HFFc6 (cell line): ENCODE measurements at regions not wholly inside any gene's neighbourhood (a gene's known extent, or its start where the extent isn't known, plus 50 kb on each side); places are given as distances from the start of the nearest gene placed in this dataset.

ENCODE experiments used
- DNase-seq: peaks from one replicate; pipeline ENCODE4 v3.0.0-alpha.2; 2018
- H3K27ac Mint-ChIP-seq: 2 replicates; pipeline ENCODE4 v1.8.0; 2020; ENCODE audit warnings: mild to moderate bottlenecking, mixed read lengths
- H3K27me3 Mint-ChIP-seq: 2 replicates; pipeline ENCODE4 v1.8.0; 2021; ENCODE audit warnings: mild to moderate bottlenecking, moderate library complexity, mixed read lengths; ENCODE audit not compliant: insufficient read depth
- H3K36me3 Mint-ChIP-seq: 2 replicates; pipeline ENCODE4 v1.8.0; 2021; ENCODE audit warnings: low read depth, mixed read lengths
- H3K4me1 Mint-ChIP-seq: 2 replicates; pipeline ENCODE4 v1.8.0; 2020; ENCODE audit warnings: low read depth, mixed read lengths
- H3K4me3 Mint-ChIP-seq: 2 replicates; pipeline ENCODE4 v1.8.0; 2020; ENCODE audit warnings: mild to moderate bottlenecking, moderate library complexity, mixed read lengths
- H3K9me3 Mint-ChIP-seq: 2 replicates; pipeline ENCODE4 v1.8.0; 2020; ENCODE audit warnings: mild to moderate bottlenecking, mixed read lengths
- TF ChIP-seq, protein P1 (sequence below): fragments of 200-600 bp; sonication (generic); IDR thresholded peaks from 2 replicates; pipeline ENCODE4 v1.5.0; 2021; ENCODE audit warnings: antibody characterized with exemption, mild to moderate bottlenecking

DNA sequence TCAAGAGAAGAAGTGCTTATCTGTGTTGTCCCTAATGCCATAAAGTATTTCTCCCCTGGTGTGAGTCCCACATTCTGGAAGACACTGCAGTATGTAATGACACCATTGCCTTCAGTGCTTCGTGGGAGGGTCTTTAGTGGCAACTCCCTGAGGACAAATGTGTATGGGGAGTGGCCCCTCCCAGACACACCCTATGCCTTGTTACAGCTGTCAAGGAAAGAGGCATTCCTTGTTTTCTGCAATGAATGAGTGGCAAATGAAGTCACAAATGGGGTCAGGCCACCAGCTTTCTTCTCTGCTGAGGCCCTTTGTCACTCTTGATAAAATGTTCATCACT is 183.2 kb downstream of the FGFR2 start:
- Mint-ChIP-seq H3K4me3 (no peak overlapping the region), H3K27me3 (no peaks in the 10 kb centered on the region; the same call in 1 of the 2 replicates), H3K4me1 (no peaks in the 10 kb centered on the region), H3K36me3 (peaks cover 7% of the 10 kb centered on the region; the same call in 1 of the 2 replicates), H3K9me3 (peaks cover 58% of the 10 kb centered on the region), H3K27ac (no peak overlapping the region)
- no peak for DNase-seq
- TF ChIP-seq, protein P1, sequence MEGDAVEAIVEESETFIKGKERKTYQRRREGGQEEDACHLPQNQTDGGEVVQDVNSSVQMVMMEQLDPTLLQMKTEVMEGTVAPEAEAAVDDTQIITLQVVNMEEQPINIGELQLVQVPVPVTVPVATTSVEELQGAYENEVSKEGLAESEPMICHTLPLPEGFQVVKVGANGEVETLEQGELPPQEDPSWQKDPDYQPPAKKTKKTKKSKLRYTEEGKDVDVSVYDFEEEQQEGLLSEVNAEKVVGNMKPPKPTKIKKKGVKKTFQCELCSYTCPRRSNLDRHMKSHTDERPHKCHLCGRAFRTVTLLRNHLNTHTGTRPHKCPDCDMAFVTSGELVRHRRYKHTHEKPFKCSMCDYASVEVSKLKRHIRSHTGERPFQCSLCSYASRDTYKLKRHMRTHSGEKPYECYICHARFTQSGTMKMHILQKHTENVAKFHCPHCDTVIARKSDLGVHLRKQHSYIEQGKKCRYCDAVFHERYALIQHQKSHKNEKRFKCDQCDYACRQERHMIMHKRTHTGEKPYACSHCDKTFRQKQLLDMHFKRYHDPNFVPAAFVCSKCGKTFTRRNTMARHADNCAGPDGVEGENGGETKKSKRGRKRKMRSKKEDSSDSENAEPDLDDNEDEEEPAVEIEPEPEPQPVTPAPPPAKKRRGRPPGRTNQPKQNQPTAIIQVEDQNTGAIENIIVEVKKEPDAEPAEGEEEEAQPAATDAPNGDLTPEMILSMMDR, result no peak

DNA sequence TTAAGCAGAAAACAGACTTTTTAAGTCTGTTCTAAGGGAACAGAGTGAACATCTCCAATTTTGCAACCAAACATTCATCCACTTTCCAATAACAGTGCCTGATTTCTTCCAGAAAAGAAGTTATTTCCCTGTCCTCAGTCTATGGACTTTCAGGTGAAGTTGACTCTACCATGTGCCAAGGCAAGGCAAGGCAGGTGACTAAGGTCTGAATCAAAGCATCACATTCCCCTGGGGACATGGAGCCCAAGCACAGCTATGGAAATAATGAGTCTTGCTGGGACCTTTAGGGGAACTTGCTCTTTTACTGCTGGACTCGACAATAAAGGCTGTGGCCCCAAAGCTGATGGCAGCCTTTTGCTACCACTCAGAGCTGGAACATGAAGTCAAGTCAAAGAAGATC is 182.2 kb downstream of the FGFR2 start:
- peaks cover 56% of the 10 kb centered on the region for H3K9me3 Mint-ChIP-seq
- no peaks in the 10 kb centered on the region; the same call in 1 of the 2 replicates for H3K27me3 Mint-ChIP-seq
- H3K4me3 Mint-ChIP-seq, result no peak overlapping the region
- no peaks in the 10 kb centered on the region for H3K4me1 Mint-ChIP-seq
- no peak overlapping the region for H3K27ac Mint-ChIP-seq
- peaks cover under 1% of the 10 kb centered on the region; the same call in 1 of the 2 replicates for H3K36me3 Mint-ChIP-seq
- TF ChIP-seq, protein P1, result no peak
- no peak for DNase-seq

DNA sequence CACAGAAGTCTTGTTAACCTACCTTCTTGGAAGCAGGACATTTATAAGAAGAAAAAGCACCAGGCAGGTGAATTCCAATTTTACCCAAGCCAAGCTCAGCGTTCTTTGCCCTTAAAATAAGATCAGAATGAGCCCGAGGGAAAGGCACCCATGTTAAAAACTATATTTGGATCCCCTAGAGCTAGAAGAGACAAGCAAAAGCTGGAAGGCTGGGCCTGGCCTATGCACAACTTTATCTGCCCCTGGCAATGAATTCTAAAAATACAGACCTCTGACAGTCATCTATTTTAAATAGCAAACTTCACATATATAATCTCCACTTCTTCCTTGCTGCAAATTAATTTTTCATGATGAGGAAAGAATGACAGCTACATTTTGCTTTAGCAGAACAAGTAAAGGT is 180.9 kb downstream of the FGFR2 start:
- no peaks in the 10 kb centered on the region; the same call in 1 of the 2 replicates for H3K27me3 Mint-ChIP-seq
- TF ChIP-seq, protein P1, result no peak
- H3K36me3 Mint-ChIP-seq, result no peaks in the 10 kb centered on the region
- no peak for DNase-seq
- no peaks in the 10 kb centered on the region for H3K4me1 Mint-ChIP-seq
- peaks cover 54% of the 10 kb centered on the region for H3K9me3 Mint-ChIP-seq
- H3K27ac Mint-ChIP-seq, result no peak overlapping the region
- no peak overlapping the region for H3K4me3 Mint-ChIP-seq

DNA sequence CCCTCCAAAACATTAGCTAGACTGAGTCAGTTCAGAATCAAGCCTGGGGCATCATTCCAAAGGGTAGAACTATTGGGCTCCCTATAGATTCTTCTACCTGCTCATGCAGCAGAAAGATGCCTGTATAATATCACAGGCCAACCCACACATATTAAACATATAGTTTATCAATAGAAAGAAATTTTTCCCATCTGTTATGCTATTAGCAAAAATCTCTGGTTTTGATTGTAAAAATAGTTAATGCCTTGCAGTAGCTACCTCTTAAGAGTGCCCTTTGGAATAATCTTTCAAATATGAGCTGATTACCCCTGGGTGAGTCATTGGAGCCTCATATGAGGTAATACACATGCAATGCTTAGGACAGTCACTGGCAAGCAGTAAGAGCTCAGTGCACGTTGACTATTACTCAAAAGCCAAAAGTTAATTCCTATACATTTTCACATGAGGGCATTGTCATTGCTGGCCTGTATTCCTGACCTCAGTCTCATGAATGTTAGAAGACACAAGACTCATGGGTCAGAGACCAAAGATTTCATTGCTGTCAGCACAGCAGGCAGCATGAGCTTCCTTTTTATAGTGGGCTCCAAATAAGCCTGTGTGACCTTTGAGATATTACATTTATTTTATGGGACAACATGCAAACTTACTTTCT is 180.0 kb downstream of the FGFR2 start:
- TF ChIP-seq, protein P1, result no peak
- H3K9me3 Mint-ChIP-seq, result peaks cover 53% of the 10 kb centered on the region
- no peaks in the 10 kb centered on the region for H3K27me3 Mint-ChIP-seq
- H3K4me1 Mint-ChIP-seq, result no peaks in the 10 kb centered on the region
- H3K36me3 Mint-ChIP-seq, result no peaks in the 10 kb centered on the region
- no peak overlapping the region for H3K27ac Mint-ChIP-seq
- no peak for DNase-seq
- no peak overlapping the region for H3K4me3 Mint-ChIP-seq

DNA sequence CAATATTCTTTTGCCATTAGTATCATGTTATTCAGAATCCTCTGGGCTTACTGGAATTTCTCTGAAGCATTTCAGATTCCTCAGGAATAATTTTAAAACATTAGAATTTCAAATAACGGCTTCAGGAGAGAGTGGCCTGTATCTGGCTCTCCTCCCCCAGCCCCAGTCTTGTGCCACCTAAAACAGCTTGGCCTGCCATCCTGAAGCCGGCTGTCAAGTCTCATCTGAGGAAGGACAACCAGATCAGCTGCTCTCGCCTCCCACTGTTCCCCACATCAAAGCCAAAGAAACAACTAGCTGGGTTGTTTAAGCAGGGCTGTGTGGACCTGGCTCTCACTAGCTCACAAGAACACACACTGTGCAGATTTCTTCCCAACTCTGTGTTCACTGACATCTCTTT is 178.2 kb downstream of the FGFR2 start:
- H3K27ac Mint-ChIP-seq, result no peak overlapping the region
- H3K9me3 Mint-ChIP-seq, result peaks cover 54% of the 10 kb centered on the region
- H3K4me1 Mint-ChIP-seq, result no peaks in the 10 kb centered on the region
- no peak overlapping the region for H3K4me3 Mint-ChIP-seq
- H3K36me3 Mint-ChIP-seq, result no peaks in the 10 kb centered on the region
- H3K27me3 Mint-ChIP-seq, result no peaks in the 10 kb centered on the region
- TF ChIP-seq, protein P1, result no peak
- no peak for DNase-seq

DNA sequence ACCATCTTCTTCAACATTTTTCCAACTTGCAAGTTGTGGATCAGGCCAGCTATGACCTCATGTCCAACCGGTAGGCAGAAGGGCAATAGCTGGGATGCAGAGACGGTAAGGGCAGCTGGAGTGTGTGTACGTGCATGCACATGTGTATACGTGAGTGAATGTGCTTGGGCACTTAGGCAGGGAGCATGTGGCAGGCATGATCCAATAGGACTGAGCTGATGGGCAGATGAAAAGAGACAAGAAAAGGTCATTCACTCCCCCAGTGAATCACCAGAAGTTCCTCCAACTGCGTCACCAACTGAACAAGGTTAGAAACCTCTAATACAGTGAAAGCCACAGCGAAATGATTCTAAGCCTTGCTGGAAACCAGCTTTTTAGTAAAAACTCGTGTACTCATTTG is 176.1 kb downstream of the FGFR2 start:
- Mint-ChIP-seq H3K36me3 (no peaks in the 10 kb centered on the region), H3K9me3 (peaks cover 43% of the 10 kb centered on the region), H3K4me1 (no peaks in the 10 kb centered on the region), H3K27me3 (no peaks in the 10 kb centered on the region), H3K27ac (no peak overlapping the region), H3K4me3 (no peak overlapping the region)
- DNase-seq, result no peak
- TF ChIP-seq, protein P1, result no peak
